COLO668 (cell line): ENCODE measurements at regions not wholly inside any gene's neighbourhood (a gene's known extent, or its start where the extent isn't known, plus 50 kb on each side); places are given as distances from the start of the nearest gene placed in this dataset.
A peak's percentile ranks its signal among the peaks of the same experiment; 100 is the strongest.
"Not testable (repeated sequence)": the region's sequence is repeated elsewhere in the genome, so short reads cannot be mapped to it uniquely, and the experiment has no call there.

Source experiments
- DNase-seq: peaks from one replicate; lab custom pipeline; 2025; ENCODE audit not compliant: unreplicated experiment; lab: John Stamatoyannopoulos, UW

DNA sequence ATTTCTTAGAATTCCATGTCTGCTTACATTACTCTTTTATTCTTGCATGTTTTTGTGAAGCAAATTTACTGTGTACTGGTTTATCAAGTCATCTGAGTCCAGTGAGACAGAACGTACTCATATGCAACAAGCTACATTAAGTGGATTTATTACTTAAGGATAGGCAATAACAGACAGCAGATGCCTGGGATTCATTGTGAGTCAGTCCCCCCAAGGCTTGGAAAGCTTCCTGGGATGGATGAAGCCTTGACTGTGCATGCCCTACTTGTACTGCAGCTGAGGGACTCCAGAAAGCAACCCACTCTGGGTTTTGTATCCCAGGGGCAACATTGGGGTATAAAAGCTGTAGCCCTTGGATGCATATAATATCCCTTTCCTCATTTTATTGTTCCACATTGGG, 113.4 kb upstream of the RAB18 start:
- no peak for DNase-seq

DNA sequence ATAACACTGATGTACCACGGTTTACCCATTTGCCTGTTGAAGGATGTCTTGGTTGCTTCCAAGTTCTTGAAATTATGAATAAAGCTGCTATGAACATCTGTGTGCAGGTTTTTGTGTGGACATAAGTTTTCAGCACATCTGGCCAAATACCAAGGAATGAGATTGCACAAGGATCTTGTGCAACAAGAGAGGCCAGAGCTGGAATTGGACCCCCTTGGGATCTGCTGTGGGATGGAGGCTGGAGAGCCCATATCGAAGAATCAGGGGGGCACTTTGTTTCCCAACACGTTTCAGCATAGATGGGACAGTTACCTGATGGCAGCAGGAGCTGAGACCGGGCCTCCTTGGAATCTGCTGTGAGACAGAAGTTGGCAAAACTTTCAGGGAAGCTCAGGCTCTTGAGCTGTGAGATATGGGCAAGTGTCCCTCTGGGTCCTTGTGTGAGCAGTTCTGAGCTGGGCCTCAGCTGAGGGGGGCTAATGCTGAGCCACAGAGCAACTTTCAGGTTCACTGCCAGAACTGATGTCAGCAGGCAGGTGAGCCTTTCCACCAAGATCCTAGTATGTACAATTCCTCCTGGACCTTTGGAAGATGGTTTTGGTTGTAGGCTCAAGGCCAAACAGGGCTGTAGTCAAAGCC, 115.2 kb upstream of the RAB18 start:
- DNase-seq, result no peak

DNA sequence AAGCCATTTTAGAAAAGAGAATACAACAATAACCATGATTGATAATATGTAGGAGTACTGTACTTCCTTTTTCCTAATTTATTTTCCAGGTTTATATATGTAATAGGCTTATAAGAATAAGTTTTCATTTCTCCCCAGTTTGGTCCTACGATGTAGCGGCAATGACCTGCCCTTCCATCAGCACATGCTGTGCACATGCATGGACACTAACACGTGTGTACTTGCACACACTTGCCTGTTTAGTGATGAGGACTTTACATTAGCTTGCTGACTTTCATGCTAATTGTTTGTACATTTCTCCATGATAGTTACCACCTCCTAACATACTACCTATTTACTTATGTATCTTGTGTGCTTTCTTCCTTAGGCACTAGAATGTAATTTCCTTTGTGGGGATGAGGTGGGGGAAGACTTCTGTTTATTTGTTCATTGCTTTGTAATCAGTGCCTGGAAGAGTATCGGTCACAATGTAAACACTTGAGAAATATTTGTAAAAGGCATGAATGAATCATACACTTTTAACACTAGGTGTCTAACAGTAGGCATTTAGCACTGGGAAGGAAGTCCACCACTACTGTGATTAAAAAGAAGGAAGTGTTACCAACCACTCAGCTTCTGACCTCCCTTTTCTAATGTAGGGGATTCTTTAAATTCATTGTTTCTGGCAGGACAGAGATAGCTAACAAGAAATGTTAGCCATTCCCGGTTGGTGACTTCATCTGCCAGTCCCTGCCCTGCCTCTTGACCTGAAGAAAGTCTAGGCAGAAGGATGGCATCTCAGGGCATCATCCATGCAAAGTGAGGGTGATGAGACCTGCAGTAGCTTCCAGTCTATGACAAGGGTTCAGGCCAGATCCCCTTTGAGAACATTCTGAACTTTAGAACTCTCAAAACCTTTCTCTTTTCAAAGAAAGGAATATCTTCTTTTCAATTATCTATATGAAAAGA, 120.2 kb upstream of the RAB18 start:
- DNase-seq, result peak; percentile 8

DNA sequence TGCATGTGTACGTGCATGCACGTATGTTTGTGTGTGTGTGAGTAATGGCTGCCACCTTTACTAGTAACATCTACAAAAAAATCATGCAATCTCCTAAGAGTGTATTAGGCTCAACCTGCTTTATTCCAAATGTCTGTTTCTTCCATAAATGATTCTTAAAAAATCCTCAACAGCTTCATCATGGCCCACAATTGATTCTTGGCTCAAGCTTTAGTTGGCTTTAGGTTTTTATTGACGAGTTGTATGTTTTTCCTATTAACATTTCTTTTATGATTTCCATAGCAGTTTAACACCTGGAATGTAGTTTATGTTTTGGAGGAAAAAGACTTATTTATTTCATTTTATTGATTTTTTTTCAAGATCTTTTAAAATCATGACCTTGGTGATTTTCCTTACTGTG, 121.9 kb upstream of the RAB18 start:
- no peak for DNase-seq

DNA sequence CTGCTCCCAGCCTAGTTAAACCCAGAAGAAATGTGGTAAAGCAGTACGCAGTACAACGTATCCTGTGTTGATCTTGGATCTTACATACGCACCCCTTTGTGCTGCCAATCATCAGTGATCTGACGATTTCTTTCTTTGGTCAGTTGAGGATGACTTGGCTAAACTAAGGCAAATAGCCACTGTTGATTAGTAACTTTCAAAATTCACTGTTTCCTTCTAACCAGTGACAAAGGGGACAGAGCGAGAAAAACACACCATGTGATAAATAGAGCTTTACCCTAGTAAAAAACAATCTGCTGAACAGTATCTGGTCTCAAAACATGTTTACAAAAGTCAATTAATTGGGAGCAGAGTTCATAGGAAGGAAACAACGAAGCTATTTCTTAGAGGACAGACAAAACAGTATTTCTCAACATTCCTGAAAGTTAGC, 123.2 kb upstream of the RAB18 start:
- no peak for DNase-seq

DNA sequence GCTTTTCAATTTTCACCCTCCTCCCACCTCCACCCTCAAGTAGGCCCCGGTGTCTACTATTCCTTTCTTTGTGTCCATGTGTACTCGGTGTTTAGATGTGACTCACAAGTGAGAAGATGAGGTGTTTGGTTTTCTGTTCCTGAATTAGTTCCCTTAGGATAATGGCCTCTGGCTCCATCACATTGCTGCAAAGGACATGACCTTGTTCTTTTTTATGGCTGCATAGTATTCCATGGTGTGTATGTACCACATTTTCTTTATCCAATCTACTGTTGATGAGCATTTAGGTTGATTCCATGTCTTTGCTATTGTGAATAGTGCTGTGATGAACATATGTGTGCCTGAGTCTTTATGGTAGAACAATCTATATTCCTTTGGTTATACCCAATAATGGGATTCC, 125.1 kb upstream of the RAB18 start:
- DNase-seq, result not testable (repeated sequence)

DNA sequence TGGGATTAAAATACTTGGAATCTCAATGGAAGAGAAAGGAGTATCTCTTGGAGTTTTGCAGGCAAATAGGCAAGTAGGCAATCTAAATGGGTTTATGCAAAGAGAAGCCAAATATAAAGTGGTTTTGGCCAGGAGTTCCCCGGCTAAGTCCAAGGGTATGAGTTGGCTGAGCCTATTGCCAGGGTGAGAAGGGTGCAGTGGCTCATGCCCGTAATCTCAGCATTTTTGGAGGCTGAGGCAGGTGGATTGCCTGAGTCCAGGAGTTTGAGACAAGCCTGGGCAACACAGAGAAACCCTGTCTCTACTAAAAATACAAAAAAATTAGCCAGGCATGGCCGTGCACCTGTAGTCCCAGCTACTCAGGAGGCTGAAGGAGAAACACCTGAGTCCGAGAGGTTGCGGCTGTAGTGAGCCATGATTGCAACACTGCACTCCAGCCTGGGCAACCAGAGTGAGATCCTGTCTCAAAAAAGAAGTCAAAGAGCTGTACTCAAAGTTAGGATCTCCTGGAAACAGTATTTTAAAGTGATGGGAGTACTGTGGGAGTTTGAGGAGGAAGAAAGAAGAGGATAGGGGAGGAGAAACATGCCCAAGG, 130.4 kb upstream of the RAB18 start:
- DNase-seq, result no peak

DNA sequence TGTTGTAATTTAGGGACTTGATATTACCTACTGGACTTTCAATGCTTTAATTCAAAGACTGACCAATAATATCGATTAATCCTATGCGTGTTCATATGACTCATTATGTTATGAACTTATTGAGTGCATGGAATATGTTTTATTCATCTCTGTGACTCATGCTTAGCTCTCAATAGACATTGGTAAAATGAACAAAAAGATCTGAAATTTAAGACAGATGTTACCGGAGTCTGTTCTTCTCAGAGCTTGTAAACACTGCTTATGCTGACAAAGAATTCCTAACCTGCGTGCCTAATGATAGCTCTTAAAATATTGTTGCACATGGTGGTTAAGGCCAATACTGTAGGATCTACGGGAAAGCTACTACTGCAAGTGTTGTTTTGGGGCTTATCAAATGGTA, 131.5 kb upstream of the ACBD5 start:
- DNase-seq, result no peak

DNA sequence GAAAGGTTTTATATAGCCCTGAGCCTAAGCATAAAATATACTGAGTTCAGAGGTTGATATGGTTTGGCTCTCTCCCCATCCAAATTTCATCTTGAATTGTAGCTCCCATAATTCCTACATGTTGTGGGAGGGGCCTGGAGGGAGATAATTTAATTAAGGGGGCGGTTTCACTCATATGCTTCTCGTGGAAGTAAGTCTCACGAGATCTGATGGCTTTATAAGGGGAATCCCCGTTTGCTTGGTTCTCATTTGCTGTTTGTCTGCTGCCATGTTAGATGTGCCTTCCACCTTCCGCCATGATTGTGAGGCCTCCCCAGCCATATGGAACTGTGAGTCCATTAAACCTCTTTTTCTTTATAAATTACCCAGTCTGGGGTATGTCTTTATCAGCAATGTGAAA, 130.8 kb upstream of the ACBD5 start:
- not testable (repeated sequence) for DNase-seq

DNA sequence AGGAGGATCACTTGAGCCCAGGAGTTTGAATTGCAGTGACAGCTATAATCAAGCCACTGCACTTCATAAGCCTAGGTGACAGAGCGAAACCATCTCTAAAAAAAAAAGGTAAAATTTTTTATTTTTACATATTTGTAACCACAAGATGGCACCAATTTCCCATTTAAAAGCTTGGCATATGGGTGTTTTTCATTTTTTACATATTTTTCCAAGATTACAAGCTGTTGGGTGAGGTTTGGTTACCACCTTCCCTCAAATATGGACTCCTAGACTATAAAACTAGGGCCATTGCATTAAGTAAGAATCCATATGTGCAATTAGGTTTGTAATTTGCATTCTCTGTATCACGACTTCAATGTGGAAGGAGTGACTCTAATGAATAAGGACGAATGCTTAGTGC, 129.3 kb upstream of the ACBD5 start:
- no peak for DNase-seq

DNA sequence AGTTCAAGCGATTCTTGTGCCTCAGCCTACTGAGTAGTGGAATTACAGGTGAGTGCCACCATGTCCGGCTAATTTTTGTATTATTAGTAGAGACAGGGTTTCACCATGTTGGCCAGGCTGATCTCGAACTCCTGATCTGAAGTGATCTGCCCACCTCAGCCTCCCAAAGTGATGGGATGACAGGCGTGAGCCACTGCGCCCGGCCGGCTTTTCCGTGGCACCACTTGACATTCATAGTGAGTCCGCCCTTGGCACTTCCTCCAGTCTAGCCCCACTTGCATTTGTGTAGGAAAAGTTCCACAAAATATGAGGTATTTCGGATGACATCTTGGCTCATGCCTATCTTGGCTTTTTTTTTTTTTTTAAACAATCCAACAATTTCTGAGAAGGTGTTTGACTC, 128.1 kb upstream of the ACBD5 start:
- DNase-seq, result no peak

DNA sequence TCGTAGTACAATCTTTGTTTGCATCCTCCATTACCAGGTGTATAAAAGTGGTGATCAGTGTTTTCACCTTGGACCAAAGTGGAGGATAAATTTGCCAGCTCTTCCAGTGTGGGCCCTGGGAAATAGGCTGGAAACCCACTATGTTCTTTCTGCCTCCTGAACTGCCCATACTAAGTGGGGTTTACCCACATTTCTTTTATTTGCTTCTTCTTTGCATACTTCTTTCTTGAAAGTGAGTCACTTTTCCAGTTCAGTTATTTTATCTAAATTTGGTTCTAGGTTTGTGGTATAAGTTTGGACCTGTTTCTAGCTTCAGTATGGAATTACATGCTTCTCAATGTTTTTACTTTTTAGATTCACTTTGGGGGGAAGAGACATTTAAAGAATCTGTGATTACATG, 126.2 kb upstream of the ACBD5 start:
- no peak for DNase-seq

DNA sequence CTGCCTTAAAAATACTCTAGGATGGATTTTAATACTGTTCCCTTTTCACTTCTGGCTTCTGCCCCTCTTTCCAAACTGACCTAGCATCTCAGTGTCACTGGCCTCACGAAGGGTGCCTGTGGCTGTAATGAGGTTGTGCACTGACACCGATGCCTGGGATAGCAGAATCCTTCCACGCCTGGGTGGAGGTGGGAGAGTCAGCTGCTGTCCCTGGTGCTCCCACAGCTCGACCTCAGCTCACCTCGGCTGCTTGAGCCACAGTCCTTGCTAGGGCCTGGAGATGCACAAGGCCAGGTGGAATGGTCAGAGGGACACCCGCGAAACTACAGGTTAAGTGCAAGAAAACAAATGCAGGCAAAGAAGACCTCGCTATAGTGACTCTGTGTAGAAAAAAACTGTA, 123.4 kb upstream of the ACBD5 start:
- no peak for DNase-seq

DNA sequence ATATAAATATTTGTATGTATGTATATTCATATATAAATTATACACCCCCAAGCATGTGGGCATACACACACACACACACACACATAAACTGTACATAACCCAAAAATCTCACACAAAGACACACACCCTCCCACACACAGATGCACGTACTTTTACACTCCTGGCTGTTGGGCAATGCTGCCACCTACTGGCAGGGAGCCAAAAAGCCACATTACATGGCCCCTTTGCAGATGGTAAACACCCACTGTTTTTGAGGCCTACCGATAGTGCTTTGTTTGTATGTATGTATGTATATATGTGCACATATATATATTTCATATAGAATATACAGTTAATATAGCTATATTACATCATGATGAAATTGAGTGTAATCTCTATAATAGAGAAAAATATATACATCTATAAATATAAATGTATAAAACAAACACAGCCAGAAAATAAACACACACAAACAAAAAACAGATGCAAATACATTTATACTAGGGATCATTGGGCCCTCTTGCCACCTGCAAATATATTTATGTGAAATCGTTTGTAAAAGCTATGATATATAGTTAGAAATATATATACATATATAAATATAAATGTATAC, 120.1 kb upstream of the ACBD5 start:
- DNase-seq, result peak; percentile 66

DNA sequence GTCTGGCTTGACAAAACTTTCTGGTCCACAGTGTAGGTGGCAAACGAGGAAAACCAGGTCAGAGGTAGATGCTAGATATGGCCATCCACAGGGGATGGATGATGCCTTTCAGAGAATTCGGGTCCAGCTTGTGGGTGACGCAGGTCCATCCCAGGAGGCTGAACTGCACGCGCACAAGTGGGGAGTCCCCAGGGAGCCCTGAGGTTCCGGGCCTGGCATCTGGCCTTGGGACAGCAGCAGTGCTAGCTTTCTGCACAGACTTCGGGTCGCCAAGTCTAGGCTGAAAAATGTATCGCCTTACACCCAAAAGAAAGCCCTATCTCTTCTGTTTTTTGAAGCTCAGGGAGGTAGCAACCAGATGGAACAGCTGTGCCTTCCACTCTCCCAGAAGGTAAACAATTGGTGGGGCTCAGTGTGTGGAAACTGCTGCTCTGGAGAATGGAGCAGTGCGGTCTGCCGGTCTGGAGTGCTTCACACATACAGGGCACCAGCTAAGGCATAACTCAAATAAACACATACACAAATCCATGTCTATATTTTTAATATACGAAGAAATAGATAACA, 119.3 kb upstream of the ACBD5 start:
- DNase-seq, result peak; percentile 5

DNA sequence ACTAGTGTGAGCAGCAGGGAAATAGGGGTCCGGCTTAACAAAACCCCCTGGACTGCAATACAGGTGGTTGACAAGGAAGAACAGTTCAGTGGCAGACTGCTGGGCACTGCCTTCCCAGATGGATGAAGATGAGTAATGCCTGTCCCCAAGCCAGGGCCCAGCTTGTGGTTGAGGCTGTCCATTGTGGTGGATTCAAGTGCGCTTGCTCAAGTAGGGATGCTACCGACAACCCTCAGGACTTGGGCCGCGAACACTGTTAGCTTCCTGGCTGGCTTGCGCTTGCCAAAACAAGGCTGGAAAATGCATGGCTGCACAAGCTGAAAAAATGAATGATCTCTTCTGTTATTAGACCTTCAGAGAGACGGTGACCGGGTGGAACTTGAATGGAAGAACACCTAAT, 116.1 kb upstream of the ACBD5 start:
- no peak for DNase-seq

DNA sequence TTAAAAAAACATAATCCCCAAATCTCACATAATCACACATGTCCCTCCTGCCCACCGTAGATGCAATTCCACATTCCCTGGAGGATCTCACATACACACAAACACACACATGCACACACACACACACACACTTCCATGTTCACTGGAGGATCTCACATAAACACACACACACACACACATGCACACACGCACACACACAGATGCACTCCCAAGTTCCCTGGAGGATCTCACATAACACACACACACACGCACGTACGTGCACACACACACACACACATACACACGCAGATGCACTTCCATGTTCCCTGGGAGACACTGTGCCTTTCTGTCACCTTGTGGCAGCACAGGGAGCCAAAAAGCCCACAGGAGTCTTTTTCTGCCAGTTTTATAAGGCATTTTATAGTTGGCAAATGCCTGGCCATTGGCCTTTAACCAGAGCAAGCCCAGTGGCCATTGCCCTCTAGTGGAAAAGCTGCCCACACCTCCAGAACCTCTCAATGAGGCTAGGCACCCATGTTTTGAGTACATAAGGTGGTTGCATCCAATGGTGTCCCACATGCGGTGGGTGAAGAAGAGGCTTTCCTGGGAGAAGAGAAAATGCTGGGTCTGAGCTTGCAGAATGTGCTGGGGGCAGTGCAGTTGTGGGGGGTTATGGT, 115.4 kb upstream of the ACBD5 start:
- DNase-seq, result no peak

DNA sequence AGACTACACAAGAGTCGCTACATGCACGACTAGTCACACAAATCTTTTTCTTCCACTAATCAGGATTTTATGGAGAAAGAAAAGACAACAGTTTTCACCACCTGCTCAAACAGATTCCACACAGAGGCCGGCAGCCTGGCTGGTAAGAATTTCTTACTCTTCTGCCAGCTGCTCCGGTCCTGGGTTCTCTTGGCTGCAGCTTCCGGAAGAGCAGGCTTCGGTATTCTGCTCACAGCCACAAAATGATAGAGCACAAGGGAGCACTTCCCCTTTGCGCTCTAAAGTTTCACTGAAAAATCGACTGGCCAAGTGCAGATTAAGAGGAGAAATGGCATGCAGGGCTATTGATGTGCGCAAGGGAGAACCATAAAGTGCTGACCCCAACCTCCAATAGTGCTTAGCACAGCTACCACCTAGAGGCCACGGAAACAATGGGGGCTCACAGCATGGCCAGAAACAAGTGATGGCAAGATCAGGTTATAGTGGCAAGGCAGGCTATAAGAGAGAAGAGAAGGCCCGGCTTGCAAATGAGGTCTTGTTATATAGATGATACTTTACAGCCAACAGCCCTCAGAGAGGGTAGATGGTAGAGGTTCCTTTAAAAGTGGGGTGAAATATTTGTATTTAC, 114.2 kb upstream of the ACBD5 start:
- DNase-seq, result not testable (repeated sequence)

DNA sequence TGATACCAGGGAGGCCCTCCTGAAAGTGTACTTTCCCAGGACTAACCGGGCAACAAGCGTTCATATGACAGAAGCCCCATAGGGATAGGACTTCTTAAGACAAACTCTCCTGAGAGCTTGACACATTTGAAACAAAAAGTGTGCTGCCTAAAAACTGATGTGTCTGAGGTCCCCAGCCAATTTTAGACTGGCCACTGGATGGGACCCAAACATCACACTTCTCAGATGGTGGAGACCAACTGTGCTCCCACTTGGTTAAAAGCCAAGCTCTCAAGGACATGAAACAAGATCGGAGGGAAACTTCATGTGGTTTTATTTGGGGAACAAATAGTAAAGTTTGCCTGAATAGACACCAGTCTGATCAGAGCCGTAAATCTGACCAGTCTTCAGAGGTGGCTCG, 113.5 kb upstream of the ACBD5 start:
- not testable (repeated sequence) for DNase-seq

DNA sequence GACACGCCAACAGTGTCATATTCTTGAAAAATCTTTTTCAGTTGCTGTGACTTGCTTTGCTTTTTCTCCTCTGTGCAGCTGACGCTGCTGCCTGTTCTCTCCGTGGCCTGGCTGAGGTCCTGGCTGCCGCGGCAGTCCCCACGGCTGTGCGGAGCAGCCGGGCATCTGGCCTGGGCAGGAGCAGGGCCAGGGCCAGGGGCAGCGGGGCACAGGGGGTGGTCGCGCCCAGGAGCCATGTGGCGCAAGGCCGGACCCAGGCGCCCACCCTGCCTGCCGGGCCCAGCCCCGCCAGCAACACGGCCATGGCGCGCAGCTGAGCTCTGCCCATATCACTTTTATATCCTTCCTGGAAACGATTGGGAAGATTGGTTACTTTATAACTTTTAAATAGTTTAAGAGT, 109.4 kb upstream of the ACBD5 start:
- DNase-seq, result no peak
